ENCODE measurements at regions not wholly inside any gene's neighbourhood (a gene's known extent, or its start where the extent isn't known, plus 50 kb on each side); places are given as distances from the start of the nearest gene placed in this dataset.

DNA sequence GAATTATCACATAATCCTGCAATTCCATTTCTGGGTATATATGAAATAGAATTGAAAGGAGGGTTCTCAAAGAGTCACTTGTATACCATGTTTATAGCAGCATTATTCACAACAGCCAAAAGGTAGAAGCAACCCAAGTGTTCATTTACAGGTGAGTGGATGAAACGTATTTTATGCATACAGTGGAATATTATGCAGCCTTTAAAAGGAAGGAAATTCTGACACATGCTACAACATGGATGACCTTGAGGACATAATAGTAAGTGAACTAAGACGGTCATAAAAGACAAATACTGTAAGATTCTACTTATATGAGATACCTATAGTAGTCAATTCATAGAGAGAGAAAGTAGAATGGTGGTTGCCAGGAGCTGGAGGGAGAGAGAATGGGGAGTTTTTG, 110.8 kb upstream of the LIPC start:
- TF ChIP-seq, protein P1, sequence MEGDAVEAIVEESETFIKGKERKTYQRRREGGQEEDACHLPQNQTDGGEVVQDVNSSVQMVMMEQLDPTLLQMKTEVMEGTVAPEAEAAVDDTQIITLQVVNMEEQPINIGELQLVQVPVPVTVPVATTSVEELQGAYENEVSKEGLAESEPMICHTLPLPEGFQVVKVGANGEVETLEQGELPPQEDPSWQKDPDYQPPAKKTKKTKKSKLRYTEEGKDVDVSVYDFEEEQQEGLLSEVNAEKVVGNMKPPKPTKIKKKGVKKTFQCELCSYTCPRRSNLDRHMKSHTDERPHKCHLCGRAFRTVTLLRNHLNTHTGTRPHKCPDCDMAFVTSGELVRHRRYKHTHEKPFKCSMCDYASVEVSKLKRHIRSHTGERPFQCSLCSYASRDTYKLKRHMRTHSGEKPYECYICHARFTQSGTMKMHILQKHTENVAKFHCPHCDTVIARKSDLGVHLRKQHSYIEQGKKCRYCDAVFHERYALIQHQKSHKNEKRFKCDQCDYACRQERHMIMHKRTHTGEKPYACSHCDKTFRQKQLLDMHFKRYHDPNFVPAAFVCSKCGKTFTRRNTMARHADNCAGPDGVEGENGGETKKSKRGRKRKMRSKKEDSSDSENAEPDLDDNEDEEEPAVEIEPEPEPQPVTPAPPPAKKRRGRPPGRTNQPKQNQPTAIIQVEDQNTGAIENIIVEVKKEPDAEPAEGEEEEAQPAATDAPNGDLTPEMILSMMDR (IDR thresholded peaks at IDR 0.05), result no peak
- no peak for TF ChIP-seq POLR2A (IDR thresholded peaks at IDR 0.05)
